K562 (cell line): ENCODE measurements at regions not wholly inside any gene's neighbourhood (a gene's known extent, or its start where the extent isn't known, plus 50 kb on each side); places are given as distances from the start of the nearest gene placed in this dataset.

Source experiments
- E2F8 ChIP-seq: fragments of 450-650 bp; IDR thresholded peaks from 2 replicates; pipeline ENCODE4 v1.7.1; 2018; ENCODE audit warnings: mild to moderate bottlenecking, low read depth; ENCODE audit not compliant: partially characterized antibody
- MCM7 ChIP-seq, 2 experiments: fragments of 450-650 bp; IDR thresholded peaks; 2 replicates each; pipeline ENCODE4 v1.6.1; 2016 to 2018
- MGA ChIP-seq: fragments of 450-650 bp; IDR thresholded peaks from 2 replicates; pipeline ENCODE4 v1.6.1; 2016; ENCODE audit warnings: mild to moderate bottlenecking, moderate library complexity
- MXD1 ChIP-seq: fragments of 250-450 bp; sonication (Bioruptor Pico); IDR thresholded peaks from 2 replicates; pipeline ENCODE4 v1.8.0; 2021; ENCODE audit warnings: borderline replicate concordance, mild to moderate bottlenecking, moderate library complexity; ENCODE audit not compliant: poor library complexity, severe bottlenecking
- MXI1 ChIP-seq: IDR thresholded peaks from 2 replicates; pipeline ENCODE4 v1.6.1; 2011; ENCODE audit warnings: low read depth, mild to moderate bottlenecking, improper control_type of control experiment, low read length
- MYBL2 ChIP-seq, 2 experiments: fragments of 450-650 bp in 1 of 2; sonication (generic) in 1 of 2; formaldehyde crosslinking in 1 of 2; IDR thresholded peaks; 2 replicates each; pipeline versions ENCODE4 v1.6.1 to v1.8.1; 2017 to 2022; ENCODE audit warnings: borderline replicate concordance in 1 of 2, inconsistent platforms in 1 of 2, low read depth in 1 of 2, mild to moderate bottlenecking in 1 of 2, missing genetic modification reagents in 1 of 2, moderate library complexity in 1 of 2
- RAD51 ChIP-seq: fragments of 450-650 bp; IDR thresholded peaks from 2 replicates; pipeline ENCODE4 v1.7.1; 2016; ENCODE audit warnings: low read depth, mild to moderate bottlenecking, borderline replicate concordance
- RBM15 ChIP-seq: fragments of 200-400 bp; formaldehyde crosslinking; IDR thresholded peaks from 2 replicates; pipeline ENCODE4 v1.6.1; 2018; ENCODE audit warnings: mild to moderate bottlenecking, low read length, moderate library complexity; ENCODE audit not compliant: insufficient read depth
- TRIM25 ChIP-seq: fragments of 450-650 bp; IDR thresholded peaks from 2 replicates; pipeline ENCODE4 v1.7.0; 2016; ENCODE audit warnings: borderline replicate concordance
- ZNF143 ChIP-seq: sonication (generic); formaldehyde crosslinking; IDR thresholded peaks from 2 replicates; pipeline ENCODE4 v1.9.0; 2022; ENCODE audit warnings: mild to moderate bottlenecking, missing genetic modification reagents
- ZNF644 ChIP-seq: fragments of 200-800 bp; sonication (Bioruptor generic); IDR thresholded peaks from 2 replicates; pipeline ENCODE4 v1.6.1; 2016; ENCODE audit warnings: low read depth, missing genetic modification characterization, missing compliant biosample characterization

GRCh38 chr7:153190452-153190851 lies 430.9 kb downstream of the ACTR3B start (continued):
- TF ChIP-seq MGA (no peak), RAD51 (peak; percentile 91), MXD1 (CRISPR knock-in tag) (no peak), MXI1 (no peak), ZNF143 (CRISPR knock-in tag) (peak; percentile 82), ZNF644 (tag) (no peak), TRIM25 (no peak), MCM7 (IDR thresholded peaks at IDR 0.05) (no peak), MYBL2 (IDR thresholded peaks at IDR 0.05; ENCODE audit: low read depth) (no peak), MYBL2 (CRISPR knock-in tag; IDR thresholded peaks at IDR 0.05; ENCODE audit: borderline replicate concordance) (no peak), RBM15 (no peak), E2F8 (no peak)
